Fibroblast of skin of abdomen (primary cell): ENCODE measurements at regions not wholly inside any gene's neighbourhood (a gene's known extent, or its start where the extent isn't known, plus 50 kb on each side); places are given as distances from the start of the nearest gene placed in this dataset.
A peak's percentile ranks its signal among the peaks of the same experiment; 100 is the strongest.

Source experiments
- DNase-seq: peaks from one replicate; pipeline ENCODE4 v3.0.0-alpha.2; 2013

GRCh38 chr2:101551336-101551888 is 76.5 kb upstream of the RFX8 start:
- DNase-seq, result no peak

DNA sequence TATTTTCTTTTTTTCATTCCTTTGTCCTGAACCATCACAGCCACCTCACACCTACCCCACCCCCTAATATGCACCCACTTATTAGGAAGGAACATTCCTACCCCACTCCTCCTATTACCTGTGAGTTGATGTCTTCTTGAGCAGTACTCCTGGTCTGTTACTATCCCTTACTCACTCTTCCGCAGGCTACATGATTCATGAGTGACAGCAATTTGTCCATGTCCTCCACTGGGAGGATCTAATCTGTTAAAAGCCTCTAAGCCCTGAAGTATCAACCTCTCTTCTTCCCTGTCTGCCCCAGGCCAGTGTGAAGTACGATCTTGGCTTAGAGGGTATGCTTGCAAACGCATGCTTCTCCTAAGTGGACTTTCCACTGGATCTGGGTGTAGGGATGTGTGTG is 75.6 kb upstream of the RFX8 start:
- no peak for DNase-seq

DNA sequence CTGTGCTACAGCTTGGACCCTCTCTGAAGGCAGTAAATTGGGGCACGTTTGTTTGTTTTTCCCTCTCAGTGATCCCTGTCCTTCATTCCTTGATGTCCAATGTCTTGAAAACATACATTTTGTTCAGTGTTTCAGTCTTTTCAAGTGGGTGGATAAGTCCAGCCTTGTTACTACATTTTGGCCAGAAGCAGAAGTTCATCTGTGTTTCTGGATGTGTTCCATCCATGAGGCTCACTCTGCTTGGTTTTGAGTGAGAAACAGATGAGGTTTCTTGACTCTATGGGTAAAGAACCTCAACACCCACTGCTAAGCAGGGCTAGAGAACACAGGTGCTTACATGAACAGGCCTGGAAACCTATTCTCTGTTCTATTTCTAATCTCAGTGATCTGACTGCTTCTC is 74.5 kb upstream of the RFX8 start:
- DNase-seq, result no peak

DNA sequence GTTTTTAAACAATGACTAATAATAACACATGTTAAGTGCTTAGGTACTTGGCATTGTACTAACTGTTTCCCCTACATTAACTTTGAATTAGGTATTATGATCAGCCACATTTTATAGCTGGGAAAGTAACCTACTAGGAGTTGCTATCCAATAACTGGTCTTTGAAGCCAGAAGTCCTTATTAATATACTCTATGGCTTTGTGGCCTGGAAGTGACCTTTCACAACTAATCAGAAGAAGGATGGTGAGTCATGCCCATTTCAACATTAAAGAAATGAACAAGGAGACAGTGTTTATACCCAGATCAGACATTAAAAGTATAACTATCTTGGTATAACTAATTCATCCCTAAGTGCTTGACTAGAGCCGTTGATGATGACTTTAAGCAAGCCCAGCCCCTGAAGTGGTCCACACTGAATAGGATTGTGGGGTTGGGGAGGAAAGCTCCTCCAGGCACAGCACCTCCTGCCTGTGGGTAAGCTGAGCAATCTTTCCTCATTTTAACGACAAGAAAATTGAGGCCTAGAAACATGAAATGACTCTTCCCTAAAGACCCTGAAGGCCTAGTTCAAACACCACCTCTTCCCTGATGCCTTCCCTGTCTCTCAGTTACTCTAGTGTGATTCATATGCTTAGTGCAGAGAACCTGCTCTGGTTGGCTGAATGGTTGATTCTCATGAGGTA is 71.6 kb upstream of the RFX8 start:
- peak; percentile 16 for DNase-seq

DNA sequence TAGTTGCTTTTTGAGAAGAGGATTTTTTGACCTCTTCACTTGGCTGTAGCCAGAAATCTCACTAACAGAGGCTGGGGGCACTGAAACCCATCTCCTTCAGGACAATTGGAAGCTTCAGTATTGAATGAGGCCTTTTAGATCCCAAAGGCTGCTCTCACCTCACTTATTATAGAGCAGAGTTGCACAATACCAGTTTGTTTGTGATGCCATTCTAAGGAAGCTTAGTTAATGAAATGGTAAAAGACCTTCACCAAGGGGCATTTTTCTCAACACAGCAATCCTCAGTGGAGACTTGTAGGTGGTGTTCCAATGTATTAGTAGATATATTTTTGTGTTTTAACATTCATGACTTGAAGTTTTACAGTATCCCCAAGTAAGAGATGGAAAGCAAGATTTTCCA is 71.0 kb upstream of the RFX8 start:
- DNase-seq, result no peak

GRCh38 chr2:101540518-101540917 is 65.6 kb upstream of the RFX8 start:
- peak; percentile 37 for DNase-seq

DNA sequence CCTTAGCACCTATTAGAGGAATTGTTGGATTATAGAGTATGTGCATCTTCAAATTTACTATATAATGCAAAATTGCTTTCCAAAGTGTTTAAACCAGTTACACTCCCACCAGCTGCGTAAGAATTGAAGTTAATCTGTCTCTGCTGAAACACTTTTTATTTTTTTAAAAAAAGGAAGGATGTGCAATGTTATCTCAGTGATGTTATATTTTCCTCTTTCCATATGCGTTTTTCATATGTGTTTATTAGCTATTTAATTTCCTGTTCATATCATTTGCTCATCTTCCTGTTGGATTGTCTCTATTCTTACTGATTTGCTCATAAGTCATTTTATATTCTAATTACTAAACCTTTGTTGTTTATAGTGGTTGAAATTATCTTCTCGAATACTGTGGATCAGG is 63.2 kb upstream of the RFX8 start:
- DNase-seq, result no peak

DNA sequence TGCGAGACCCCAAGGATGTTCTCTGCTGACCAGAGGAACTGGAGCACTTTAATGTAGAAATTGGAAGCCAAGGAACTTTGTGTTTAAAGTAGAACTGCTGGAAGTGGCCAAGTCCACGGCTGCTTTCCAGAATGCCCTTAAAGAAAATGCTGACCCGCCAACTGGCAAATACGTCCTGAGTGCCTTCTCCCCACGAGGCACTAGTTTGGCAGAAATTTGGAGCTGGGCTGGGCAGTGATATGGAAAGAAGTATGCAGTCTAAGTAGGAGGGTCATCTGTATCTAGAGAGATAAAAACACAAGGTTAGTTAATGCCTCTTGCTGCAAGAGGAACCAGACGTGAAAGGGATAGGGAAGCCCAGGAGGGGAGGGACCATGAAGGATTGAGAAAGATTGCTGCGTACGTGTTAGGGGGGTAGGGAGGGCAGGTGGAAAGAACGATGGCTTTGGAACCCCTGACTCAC is 59.3 kb upstream of the RFX8 start:
- no peak for DNase-seq

DNA sequence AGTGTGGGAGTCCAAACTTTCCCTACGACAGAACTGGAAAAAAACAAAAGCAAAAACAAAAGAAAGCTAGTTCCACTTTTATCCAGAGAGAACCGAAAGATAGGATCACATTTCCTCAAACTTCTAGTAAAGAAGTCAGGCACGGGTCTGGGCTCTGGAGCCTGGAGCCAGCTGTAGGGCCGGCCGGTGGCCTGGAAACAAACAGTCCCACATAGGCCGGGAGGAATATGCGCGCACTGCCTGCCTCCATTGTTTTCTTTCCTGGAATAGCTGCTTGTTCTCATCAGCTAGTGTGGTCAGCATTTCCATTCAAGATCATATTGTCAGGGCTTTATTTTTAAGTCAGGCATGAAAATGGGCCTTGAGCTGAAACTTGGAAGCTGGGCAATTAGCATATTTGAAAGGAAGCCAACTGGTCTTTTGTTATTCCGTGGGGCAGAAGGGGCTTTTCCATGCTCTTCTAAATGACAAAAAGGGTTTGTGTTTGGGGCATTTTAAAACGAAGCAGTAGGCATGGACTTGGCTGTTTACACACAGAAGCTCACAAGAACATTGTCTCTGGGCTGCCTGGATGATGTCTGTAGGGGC is 58.7 kb upstream of the RFX8 start:
- no peak for DNase-seq

DNA sequence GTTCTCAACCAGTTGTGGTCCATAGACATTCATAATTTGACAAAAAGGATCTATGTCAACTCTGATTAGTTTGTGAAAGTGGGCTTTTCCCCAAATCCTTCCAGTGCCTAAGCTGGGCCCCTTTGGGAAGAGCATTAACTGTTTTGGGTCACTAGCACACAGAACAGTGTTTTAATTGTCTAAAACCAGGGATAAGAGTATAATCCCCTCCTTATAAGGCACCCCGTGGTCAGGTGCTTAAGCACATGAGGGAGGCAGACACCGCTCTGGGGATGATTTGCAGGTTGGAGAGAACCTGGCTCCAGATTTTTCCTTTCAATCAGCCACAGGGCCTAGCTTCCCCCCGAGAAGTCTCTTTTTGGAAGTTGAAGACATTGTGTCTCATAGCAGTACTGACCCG is 53.6 kb upstream of the RFX8 start:
- DNase-seq, result no peak

GRCh38 chr2:101524806-101525430 is 50.0 kb upstream of the RFX8 start:
- DNase-seq, result no peak
